ENCODE measurements at regions not wholly inside any gene's neighbourhood (a gene's known extent, or its start where the extent isn't known, plus 50 kb on each side); places are given as distances from the start of the nearest gene placed in this dataset.

GRCh38 chr9:127561491-127562278 lies 50.4 kb upstream of the STXBP1 start (continued):
- TF ChIP-seq KLF13 (tag; IDR thresholded peaks at IDR 0.05; ENCODE audit: borderline replicate concordance, low read depth) (no peak), ZNF282 (CRISPR knock-in tag; IDR thresholded peaks at IDR 0.05) (no peak), BHLHE40 (IDR thresholded peaks at IDR 0.05; ENCODE audit: low read length) (peak; percentile 40; the same call in 1 of the 2 replicates), HEY1 (CRISPR knock-in tag; IDR thresholded peaks at IDR 0.05; ENCODE audit: borderline replicate concordance) (no peak), HOMEZ (CRISPR knock-in tag; IDR thresholded peaks at IDR 0.05) (no peak), TCFL5 (CRISPR knock-in tag; conservative IDR thresholded peaks at IDR 0.05) (no peak), ZNF780A (CRISPR knock-in tag; IDR thresholded peaks at IDR 0.05) (no peak), ZBTB7A (IDR thresholded peaks at IDR 0.05; ENCODE audit: borderline replicate concordance, control insufficient read depth, low read depth, low read length) (peak; percentile 85; the same call in 1 of the 2 replicates), HNRNPH1 (optimal IDR thresholded peaks at IDR 0.05; ENCODE audit: low read depth, low read length) (no peak), MLLT1 (IDR thresholded peaks at IDR 0.05) (peak in 1 of 2 experiments; percentile 96; a peak in 2 of 4 replicates), ZNF644 (tag; IDR thresholded peaks at IDR 0.05; ENCODE audit: low read depth) (no peak), JUN (IDR thresholded peaks at IDR 0.05; ENCODE audit: borderline replicate concordance, low read depth, low read length) (peak; percentile 95), JUN (CRISPR knock-in tag; IDR thresholded peaks at IDR 0.05; ENCODE audit: borderline replicate concordance) (no peak), SMARCE1 (IDR thresholded peaks at IDR 0.05) (peak; percentile 94), CXXC5 (CRISPR knock-in tag; IDR thresholded peaks at IDR 0.05) (peak; percentile 20; the same call in 1 of the 2 replicates), TRIM25 (IDR thresholded peaks at IDR 0.05; ENCODE audit: borderline replicate concordance) (no peak), MAX (CRISPR knock-in tag; IDR thresholded peaks at IDR 0.05) (no peak), ELF2 (CRISPR knock-in tag; IDR thresholded peaks at IDR 0.05) (no peak), MTA2 (IDR thresholded peaks at IDR 0.05; ENCODE audit: low read depth) (no peak), POLR2G (IDR thresholded peaks at IDR 0.05; ENCODE audit: low read depth, low read length) (no peak), SMARCA4 (IDR thresholded peaks at IDR 0.05) (peak; percentile 90), ZNF184 (CRISPR knock-in tag; IDR thresholded peaks at IDR 0.05) (no peak), XRCC4 (IDR thresholded peaks at IDR 0.05; ENCODE audit: extremely low read depth, insufficient read depth, insufficient read length) (no peak), NR2C2 (CRISPR knock-in tag; IDR thresholded peaks at IDR 0.05) (no peak), NR2C2 (tag; IDR thresholded peaks at IDR 0.05) (peak; percentile 24; the same call in 1 of the 2 replicates), BCL6 (CRISPR knock-in tag; IDR thresholded peaks at IDR 0.05) (no peak)
